Right lobe of liver (tissue), 6 donors: ENCODE measurements at regions not wholly inside any gene's neighbourhood (a gene's known extent, or its start where the extent isn't known, plus 50 kb on each side); places are given as distances from the start of the nearest gene placed in this dataset.

Experiments
- ATAC-seq, 4 donors: fragments of 200-7000 bp; cut with Tn5 transposase; one replicate each; pipeline ENCODE4 v1.9.1; 2020; ENCODE audit warnings: mild to moderate bottlenecking in 4 of 4, moderate library complexity in 4 of 4
- DNase-seq, 3 donors: peaks; one replicate each; pipeline ENCODE4 v3.0.0-alpha.2; 2020
- H3K27ac ChIP-seq, 3 donors: fragments of 200-600 bp; one replicate each; pipeline ENCODE4 v1.8.0; 2022
- H3K27me3 ChIP-seq, 2 donors: fragments of 200-600 bp; one replicate each; pipeline ENCODE4 v1.8.0; 2022
- H3K36me3 ChIP-seq, 4 donors: fragments of 200-600 bp; sonication (generic) in 1 of 4; one replicate each; pipeline versions ENCODE4 v1.5.1 to v1.8.0; 2017 to 2022; ENCODE audit warnings: control low read depth in 1 of 4
- H3K4me1 ChIP-seq, 4 donors: fragments of 200-600 bp; sonication (generic) in 1 of 4; one replicate each; pipeline versions ENCODE4 v1.5.1 to v1.8.0; 2017 to 2022; ENCODE audit warnings: control low read depth in 1 of 4
- H3K4me3 ChIP-seq, 3 donors: fragments of 200-600 bp; one replicate each; pipeline ENCODE4 v1.8.0; 2022
- H3K9me3 ChIP-seq, 4 donors: fragments of 200-600 bp; sonication (generic) in 1 of 4; one replicate each; pipeline versions ENCODE4 v1.5.1 to v1.8.0; 2017 to 2022; ENCODE audit warnings: control low read depth in 1 of 4
- CTCF ChIP-seq, 4 donors: fragments of 200-600 bp in 3 of 4; fragments of 450-650 bp in 1 of 4; IDR thresholded peaks; one replicate each; pipeline versions ENCODE4 v1.5.1 to v1.8.0; 2016 to 2022; ENCODE audit warnings: antibody characterized with exemption in 4 of 4, mild to moderate bottlenecking in 2 of 4
- POLR2A ChIP-seq: fragments of 450-650 bp; IDR thresholded peaks from one replicate; pipeline ENCODE4 v1.6.1; 2017; ENCODE audit warnings: antibody characterized with exemption, mild to moderate bottlenecking
- WGBS: methylation state at CpG from one replicate; pipeline ENCODE4 v1.1.6; 2018; ENCODE audit warnings: low coverage, low lambda C conversion rate; ENCODE audit not compliant: insufficient coverage; ENCODE audit errors: missing lambda C conversion rate; 5-methylcytosine and 5-hydroxymethylcytosine counted together
- intact Hi-C, 2 donors: fragments of 100-400 bp; cut with DNase I; formaldehyde crosslinking; loops; one replicate each; pipeline versions ENCODE4 v1.11.2 to v1.14.1; 2022
- donor health status: DM: no; HTN: yes; CAD: no.
- donor health status: DM: no; HTN: no; CAD: no.
- donor health status: DM: no; HTN: no; CAD: no.
- donor health status: DM: no; HTN: yes; CAD: no.
- donor health status: DM: no; HTN: yes; CAD: no.

- whole genome bisulfite sequencing: 35% methylated on average over 1 of the region's 1 CpG
- intact Hi-C loops: no loop called here
- DNase-seq (no peak), ATAC-seq (no peak)
- H3K4me1 ChIP-seq: no peaks in the 10 kb centered on the region
- TF ChIP-seq CTCF (IDR thresholded peaks at IDR 0.05): no peak
- TF ChIP-seq POLR2A: no peak
- H3K27me3 ChIP-seq: no peaks in the 10 kb centered on the region
- H3K9me3 ChIP-seq: no peaks in the 10 kb centered on the region
- no peak overlapping the region for H3K4me3 ChIP-seq
- H3K27ac ChIP-seq: no peak overlapping the region
- no peaks in the 10 kb centered on the region for H3K36me3 ChIP-seq
Measured at GRCh38 chr11:80911666-80912065, 1470.8 kb upstream of the TENM4 start.

DNA sequence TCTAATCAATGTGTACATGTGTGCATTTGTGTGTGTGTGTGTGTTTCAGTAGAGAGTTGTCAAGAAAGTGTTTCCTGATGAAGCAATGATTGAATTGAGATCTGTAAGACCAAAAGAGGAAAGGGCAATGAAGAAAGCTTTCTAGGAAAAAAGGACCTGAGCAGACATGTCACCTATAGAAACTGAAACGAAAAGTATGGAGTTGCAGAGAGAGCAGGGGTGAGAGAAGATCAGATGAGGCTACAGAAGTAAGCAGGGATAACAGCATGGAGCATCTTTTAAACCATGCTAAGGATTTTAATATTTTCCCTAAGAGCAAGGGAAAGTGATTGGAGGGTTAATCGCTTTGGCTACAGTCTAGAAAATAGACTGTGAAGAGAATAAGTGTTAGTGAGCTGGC is 1459.4 kb upstream of the TENM4 start:
- H3K36me3 ChIP-seq: no peaks in the 10 kb centered on the region
- H3K4me3 ChIP-seq: no peak overlapping the region
- TF ChIP-seq CTCF (IDR thresholded peaks at IDR 0.05): no peak
- TF ChIP-seq POLR2A: no peak
- no peak overlapping the region for H3K27ac ChIP-seq
- WGBS: 39% methylated on average over 2 of the region's 2 CpGs
- no peaks in the 10 kb centered on the region for H3K9me3 ChIP-seq
- no peak for DNase-seq
- ATAC-seq: no peak
- no peaks in the 10 kb centered on the region for H3K27me3 ChIP-seq
- intact Hi-C loops: no loop called here
- no peaks in the 10 kb centered on the region for H3K4me1 ChIP-seq

DNA sequence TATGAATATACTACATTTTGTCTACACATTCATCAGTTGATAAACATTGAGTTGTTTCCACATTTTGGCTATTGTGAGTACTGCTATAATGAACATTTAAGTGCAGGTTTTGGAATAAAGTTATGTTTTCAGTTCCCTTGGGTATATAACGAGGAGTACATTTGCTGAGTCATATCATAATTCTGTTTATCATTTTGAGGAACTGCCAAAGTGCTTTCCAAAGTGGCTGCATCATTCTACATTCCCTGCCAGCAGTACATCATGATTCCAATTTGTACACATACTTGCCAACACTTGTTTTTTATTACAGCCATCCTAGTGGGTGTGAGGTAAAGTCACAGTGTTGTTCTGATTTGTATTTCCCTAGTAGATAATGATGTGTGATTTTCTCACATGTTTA is 1458.6 kb upstream of the TENM4 start:
- intact Hi-C loops: no loop called here
- WGBS: 24% methylated on average over 1 of the region's 1 CpG
- ATAC-seq: no peak
- no peak for DNase-seq
- no peak for TF ChIP-seq POLR2A
- no peak for TF ChIP-seq CTCF (IDR thresholded peaks at IDR 0.05)
- H3K9me3 ChIP-seq: no peaks in the 10 kb centered on the region
- no peaks in the 10 kb centered on the region for H3K36me3 ChIP-seq
- H3K4me3 ChIP-seq: no peak overlapping the region
- H3K4me1 ChIP-seq: no peaks in the 10 kb centered on the region
- no peak overlapping the region for H3K27ac ChIP-seq
- H3K27me3 ChIP-seq: no peaks in the 10 kb centered on the region

GRCh38 chr11:80898910-80899309 is 1458.1 kb upstream of the TENM4 start:
- WGBS: 53% methylated on average over 4 of the region's 4 CpGs
- intact Hi-C loops: no loop called here
- H3K36me3 ChIP-seq: no peaks in the 10 kb centered on the region
- no peak for DNase-seq
- H3K4me3 ChIP-seq: no peak overlapping the region
- TF ChIP-seq POLR2A: no peak
- no peak for TF ChIP-seq CTCF (IDR thresholded peaks at IDR 0.05)
- H3K9me3 ChIP-seq: no peaks in the 10 kb centered on the region
- no peaks in the 10 kb centered on the region for H3K4me1 ChIP-seq
- no peaks in the 10 kb centered on the region for H3K27me3 ChIP-seq
- H3K27ac ChIP-seq: no peak overlapping the region
- ATAC-seq: no peak

GRCh38 chr11:80886684-80887083 is 1445.9 kb upstream of the TENM4 start:
- ATAC-seq (no peak), DNase-seq (no peak)
- Histone ChIP-seq H3K27ac (no peak overlapping the region), H3K4me1 (no peaks in the 10 kb centered on the region), H3K36me3 (no peaks in the 10 kb centered on the region), H3K4me3 (no peak overlapping the region), H3K9me3 (no peaks in the 10 kb centered on the region), H3K27me3 (no peaks in the 10 kb centered on the region)
- intact Hi-C loops: no loop called here
- TF ChIP-seq POLR2A (no peak), CTCF (IDR thresholded peaks at IDR 0.05) (no peak)
